Lower leg skin (tissue), 3 donors: ENCODE measurements at regions not wholly inside any gene's neighbourhood (a gene's known extent, or its start where the extent isn't known, plus 50 kb on each side); places are given as distances from the start of the nearest gene placed in this dataset.

Experiments used
- POLR2A ChIP-seq, 2 donors: fragments of 450-650 bp; IDR thresholded peaks; one replicate each; pipeline ENCODE4 v1.6.1; 2016 to 2017; ENCODE audit warnings: antibody characterized with exemption in 2 of 2, mild to moderate bottlenecking in 1 of 2, moderate library complexity in 1 of 2
- TF ChIP-seq, protein P1 (sequence below), 3 donors: fragments of 450-650 bp; IDR thresholded peaks; one replicate each; pipeline ENCODE4 v1.5.1; 2016; ENCODE audit warnings: antibody characterized with exemption in 3 of 3, mild to moderate bottlenecking in 3 of 3, moderate library complexity in 2 of 3

DNA sequence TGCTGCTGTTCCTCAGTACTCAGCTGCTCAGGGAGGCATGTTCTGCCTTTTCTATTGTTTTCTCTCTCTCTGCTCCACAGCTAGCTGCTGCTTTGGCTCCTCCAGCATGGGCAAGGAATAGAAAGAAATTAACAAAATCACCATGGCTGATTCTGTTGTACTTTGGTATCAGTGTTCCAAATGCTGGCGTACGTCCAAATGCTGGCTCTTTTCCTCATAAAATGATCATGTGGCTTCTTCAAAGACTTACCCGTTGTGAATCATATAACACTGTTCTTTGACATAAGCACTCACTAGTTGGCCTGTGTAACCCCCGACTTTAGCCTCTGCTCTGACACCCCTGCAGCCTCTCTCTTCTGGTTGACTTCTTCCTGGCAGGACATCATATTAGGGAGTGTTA lies 547.6 kb downstream of the CPS1 start:
- TF ChIP-seq, protein P1, sequence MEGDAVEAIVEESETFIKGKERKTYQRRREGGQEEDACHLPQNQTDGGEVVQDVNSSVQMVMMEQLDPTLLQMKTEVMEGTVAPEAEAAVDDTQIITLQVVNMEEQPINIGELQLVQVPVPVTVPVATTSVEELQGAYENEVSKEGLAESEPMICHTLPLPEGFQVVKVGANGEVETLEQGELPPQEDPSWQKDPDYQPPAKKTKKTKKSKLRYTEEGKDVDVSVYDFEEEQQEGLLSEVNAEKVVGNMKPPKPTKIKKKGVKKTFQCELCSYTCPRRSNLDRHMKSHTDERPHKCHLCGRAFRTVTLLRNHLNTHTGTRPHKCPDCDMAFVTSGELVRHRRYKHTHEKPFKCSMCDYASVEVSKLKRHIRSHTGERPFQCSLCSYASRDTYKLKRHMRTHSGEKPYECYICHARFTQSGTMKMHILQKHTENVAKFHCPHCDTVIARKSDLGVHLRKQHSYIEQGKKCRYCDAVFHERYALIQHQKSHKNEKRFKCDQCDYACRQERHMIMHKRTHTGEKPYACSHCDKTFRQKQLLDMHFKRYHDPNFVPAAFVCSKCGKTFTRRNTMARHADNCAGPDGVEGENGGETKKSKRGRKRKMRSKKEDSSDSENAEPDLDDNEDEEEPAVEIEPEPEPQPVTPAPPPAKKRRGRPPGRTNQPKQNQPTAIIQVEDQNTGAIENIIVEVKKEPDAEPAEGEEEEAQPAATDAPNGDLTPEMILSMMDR (IDR thresholded peaks at IDR 0.05) = no peak
- no peak for TF ChIP-seq POLR2A (IDR thresholded peaks at IDR 0.05)
